GM10248 (cell line): ENCODE measurements at regions not wholly inside any gene's neighbourhood (a gene's known extent, or its start where the extent isn't known, plus 50 kb on each side); places are given as distances from the start of the nearest gene placed in this dataset.

Source experiments
- CTCF ChIA-PET: fragments of 300-600 bp; sonication (Branson Sonifier 250); formaldehyde crosslinking; extraction: SDS; loops from one replicate; lab custom pipeline; 2021; ENCODE audit warnings: antibody characterized with exemption; lab: Yijun Ruan, JAX
- POLR2A ChIA-PET: fragments of 350-650 bp; sonication (Branson Sonifier 250); formaldehyde crosslinking; extraction: SDS; loops from one replicate; lab custom pipeline; 2020; ENCODE audit warnings: antibody characterized with exemption; lab: Yijun Ruan, JAX
- DNase-seq: peaks from one replicate; pipeline ENCODE4 v3.0.0; 2012; ENCODE audit errors: extremely low spot score
- TF ChIP-seq, protein P1 (sequence below): IDR thresholded peaks from 2 replicates; pipeline ENCODE4 v1.5.1; 2012; ENCODE audit warnings: mild to moderate bottlenecking, low read depth; ENCODE audit errors: extremely low read depth, missing control alignments, control extremely low read depth

GRCh38 chr15:47412136-47412535, 305.2 kb upstream of the SEMA6D start:
- no peak for DNase-seq
- TF ChIP-seq, protein P1, sequence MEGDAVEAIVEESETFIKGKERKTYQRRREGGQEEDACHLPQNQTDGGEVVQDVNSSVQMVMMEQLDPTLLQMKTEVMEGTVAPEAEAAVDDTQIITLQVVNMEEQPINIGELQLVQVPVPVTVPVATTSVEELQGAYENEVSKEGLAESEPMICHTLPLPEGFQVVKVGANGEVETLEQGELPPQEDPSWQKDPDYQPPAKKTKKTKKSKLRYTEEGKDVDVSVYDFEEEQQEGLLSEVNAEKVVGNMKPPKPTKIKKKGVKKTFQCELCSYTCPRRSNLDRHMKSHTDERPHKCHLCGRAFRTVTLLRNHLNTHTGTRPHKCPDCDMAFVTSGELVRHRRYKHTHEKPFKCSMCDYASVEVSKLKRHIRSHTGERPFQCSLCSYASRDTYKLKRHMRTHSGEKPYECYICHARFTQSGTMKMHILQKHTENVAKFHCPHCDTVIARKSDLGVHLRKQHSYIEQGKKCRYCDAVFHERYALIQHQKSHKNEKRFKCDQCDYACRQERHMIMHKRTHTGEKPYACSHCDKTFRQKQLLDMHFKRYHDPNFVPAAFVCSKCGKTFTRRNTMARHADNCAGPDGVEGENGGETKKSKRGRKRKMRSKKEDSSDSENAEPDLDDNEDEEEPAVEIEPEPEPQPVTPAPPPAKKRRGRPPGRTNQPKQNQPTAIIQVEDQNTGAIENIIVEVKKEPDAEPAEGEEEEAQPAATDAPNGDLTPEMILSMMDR, result no peak

DNA sequence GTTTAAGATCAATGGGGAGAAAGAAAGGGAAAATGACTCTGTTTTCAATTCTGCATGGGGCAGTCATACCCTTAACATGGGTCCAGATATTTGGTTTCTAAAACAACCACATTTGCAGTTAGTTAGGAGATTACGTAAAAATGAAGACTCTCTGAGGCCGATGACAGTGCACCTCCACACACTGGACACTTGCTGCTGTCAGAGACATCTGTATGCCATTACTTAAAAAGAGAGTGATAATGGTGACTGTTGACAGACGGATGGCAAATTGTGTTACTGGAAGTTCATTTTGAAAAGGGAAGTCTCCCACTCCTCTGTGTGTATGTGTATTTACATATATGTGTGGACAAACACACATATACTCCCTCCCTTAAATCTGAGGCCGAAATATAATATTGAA, 304.5 kb upstream of the SEMA6D start:
- CTCF ChIA-PET, result no interaction called here
- no peak for DNase-seq
- POLR2A ChIA-PET, result no interaction called here
- TF ChIP-seq, protein P1, result no peak

More at GRCh38 chr15:47412136-47412535, 305.2 kb upstream of the SEMA6D start:
- POLR2A ChIA-PET, result no interaction called here
- CTCF ChIA-PET, result no interaction called here

- TF ChIP-seq, protein P1, result no peak
- CTCF ChIA-PET, result no interaction called here
- no peak for DNase-seq
- POLR2A ChIA-PET, result no interaction called here
Observed at GRCh38 chr15:47414207-47414606, 303.1 kb upstream of the SEMA6D start.

DNA sequence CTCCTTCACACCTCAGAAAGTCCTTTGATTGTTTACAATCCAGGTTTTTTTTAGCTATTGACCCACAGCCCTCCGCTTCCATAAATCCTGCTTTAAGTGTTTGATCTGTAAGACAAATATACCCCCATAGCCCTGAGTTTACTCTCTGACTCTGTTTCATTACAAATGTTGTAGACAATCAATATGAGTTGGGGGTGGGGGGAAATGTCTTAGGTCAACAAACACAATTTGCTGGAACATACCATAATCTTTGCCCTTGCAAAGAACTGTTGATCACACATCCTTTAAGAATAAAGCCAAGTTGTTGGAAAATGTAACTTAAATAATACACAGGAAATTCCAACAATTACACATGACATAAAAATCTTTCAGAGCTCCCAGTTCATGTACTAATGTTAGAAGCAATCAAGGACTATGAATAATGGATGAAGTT, 301.8 kb upstream of the SEMA6D start:
- ChIA-PET POLR2A (no interaction called here), CTCF (no interaction called here)
- no peak for DNase-seq
- TF ChIP-seq, protein P1, result no peak

DNA sequence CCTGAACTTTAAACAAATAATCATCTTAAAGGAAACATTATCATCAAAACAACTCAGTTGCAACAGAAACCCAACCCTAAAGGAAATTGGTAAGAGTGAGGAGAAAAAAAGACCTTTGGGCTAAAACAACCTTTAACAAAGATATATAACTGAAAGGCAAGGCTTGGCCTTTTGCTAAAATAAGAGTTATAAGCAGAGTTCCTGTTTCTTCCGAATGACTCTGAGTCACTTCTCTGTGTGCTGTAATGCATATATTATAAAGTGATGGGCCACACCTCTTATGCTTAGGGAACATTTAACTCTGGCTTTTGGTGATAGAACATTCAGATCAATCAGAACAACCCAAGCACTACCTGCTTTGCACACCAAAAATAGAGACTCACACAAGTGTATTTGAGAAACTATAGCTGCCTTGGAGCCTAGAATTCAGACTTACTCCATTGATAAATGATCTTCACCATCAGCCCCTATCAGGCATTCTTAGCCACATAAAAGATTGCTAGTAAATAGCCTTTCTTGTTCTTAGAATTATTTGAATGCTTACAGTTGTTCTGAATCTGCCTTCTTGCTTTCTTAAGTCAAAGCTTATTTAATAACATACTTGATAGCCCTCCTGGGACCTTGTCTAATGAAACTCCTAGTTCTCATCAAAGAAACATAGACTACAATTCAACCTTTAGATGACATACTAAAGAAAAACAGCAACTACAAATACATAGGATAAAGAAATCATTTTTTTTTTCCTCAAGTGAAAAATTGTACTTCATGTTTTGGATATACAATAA, 294.2 kb upstream of the SEMA6D start:
- ChIA-PET POLR2A (no interaction called here), CTCF (no interaction called here)
- no peak for DNase-seq
- TF ChIP-seq, protein P1, result no peak

- POLR2A ChIA-PET, result no interaction called here
- TF ChIP-seq, protein P1, result no peak
- CTCF ChIA-PET, result no interaction called here
- no peak for DNase-seq
Observed at GRCh38 chr15:47427463-47427862, 289.8 kb upstream of the SEMA6D start.
